EL (cell line): ENCODE measurements at regions not wholly inside any gene's neighbourhood (a gene's known extent, or its start where the extent isn't known, plus 50 kb on each side); places are given as distances from the start of the nearest gene placed in this dataset.
"Not testable (repeated sequence)": the region's sequence is repeated elsewhere in the genome, so short reads cannot be mapped to it uniquely, and the experiment has no call there.

Experiments
- DNase-seq: peaks from one replicate; pipeline ENCODE4 v3.0.0-alpha.2; 2016

GRCh38 chrX:26581091-26581490 lies 365.1 kb downstream of the MAGEB5 start:
- no peak for DNase-seq

GRCh38 chrX:26580021-26580420 lies 364.1 kb downstream of the MAGEB5 start:
- no peak for DNase-seq

- no peak for DNase-seq
These were observed 358.3 kb downstream of the MAGEB5 start for GRCh38 chrX:26574234-26574633.

- no peak for DNase-seq
These were observed 346.2 kb downstream of the MAGEB5 start for GRCh38 chrX:26562156-26562555.

- DNase-seq = no peak
These were observed 343.9 kb downstream of the MAGEB5 start for GRCh38 chrX:26559855-26560254.

GRCh38 chrX:26558719-26559386 lies 342.9 kb downstream of the MAGEB5 start:
- no peak for DNase-seq

- no peak for DNase-seq
These were observed 341.8 kb downstream of the MAGEB5 start for GRCh38 chrX:26557691-26558321.

- not testable (repeated sequence) for DNase-seq
These were observed 309.8 kb downstream of the MAGEB5 start for GRCh38 chrX:26525768-26526167.

- no peak for DNase-seq
These were observed 306.5 kb downstream of the MAGEB5 start for GRCh38 chrX:26522501-26522900.

- no peak for DNase-seq
These were observed 295.8 kb downstream of the MAGEB5 start for GRCh38 chrX:26511589-26512363.

GRCh38 chrX:26470941-26471340 lies 255.0 kb downstream of the MAGEB5 start:
- DNase-seq = no peak

- DNase-seq = no peak
These were observed 250.4 kb downstream of the MAGEB5 start for GRCh38 chrX:26466387-26466786.

- no peak for DNase-seq
These were observed 229.3 kb downstream of the MAGEB5 start for GRCh38 chrX:26445288-26445687.

- not testable (repeated sequence) for DNase-seq
These were observed 228.4 kb downstream of the MAGEB5 start for GRCh38 chrX:26444417-26444816.

GRCh38 chrX:26442340-26442739 lies 226.4 kb downstream of the MAGEB5 start:
- no peak for DNase-seq

- no peak for DNase-seq
These were observed 198.6 kb downstream of the MAGEB5 start for GRCh38 chrX:26414534-26414933.

GRCh38 chrX:26411045-26411444 lies 195.1 kb downstream of the MAGEB5 start:
- no peak for DNase-seq

- DNase-seq = no peak
These were observed 193.7 kb downstream of the MAGEB5 start for GRCh38 chrX:26409636-26410035.

- no peak for DNase-seq
These were observed 171.9 kb downstream of the MAGEB5 start for GRCh38 chrX:26387906-26388305.

- DNase-seq = no peak
These were observed 160.2 kb downstream of the MAGEB5 start for GRCh38 chrX:26376037-26376708.

GRCh38 chrX:26375346-26375745 lies 159.4 kb downstream of the MAGEB5 start:
- DNase-seq = no peak

GRCh38 chrX:26373829-26374228 lies 157.9 kb downstream of the MAGEB5 start:
- DNase-seq = no peak

- no peak for DNase-seq
These were observed 137.0 kb downstream of the MAGEB5 start for GRCh38 chrX:26352891-26353430.
